ENCODE measurements at regions not wholly inside any gene's neighbourhood (a gene's known extent, or its start where the extent isn't known, plus 50 kb on each side); places are given as distances from the start of the nearest gene placed in this dataset.

DNA sequence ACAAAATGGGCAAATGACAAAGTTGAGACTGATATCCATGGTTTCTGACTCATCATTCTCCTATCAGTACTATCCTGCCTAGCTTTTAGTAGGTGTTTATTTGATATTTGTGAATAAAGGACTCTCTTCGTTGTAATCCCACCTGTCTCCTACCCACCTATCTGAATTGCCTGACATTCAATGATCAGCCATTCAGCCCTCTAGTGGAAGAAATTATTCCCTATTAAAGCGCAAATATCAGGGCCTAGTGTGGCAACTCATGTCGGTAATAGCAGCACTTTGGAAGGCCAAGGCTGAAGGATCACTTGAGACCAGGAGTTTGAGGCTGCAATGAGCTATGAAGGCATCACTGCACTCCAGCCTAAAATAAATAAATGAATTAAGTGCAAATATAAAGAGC, 195.7 kb upstream of the SETMAR start:
- H3K36me3 ChIP-seq (ENCODE audit: insufficient read depth, low read length, poor library complexity, severe bottlenecking): no peaks in the 10 kb centered on the region
- TF ChIP-seq EZH2 (IDR thresholded peaks at IDR 0.05; ENCODE audit: borderline replicate concordance, low read depth, low read length, poor library complexity, severe bottlenecking): no peak
- TF ChIP-seq, protein P1, sequence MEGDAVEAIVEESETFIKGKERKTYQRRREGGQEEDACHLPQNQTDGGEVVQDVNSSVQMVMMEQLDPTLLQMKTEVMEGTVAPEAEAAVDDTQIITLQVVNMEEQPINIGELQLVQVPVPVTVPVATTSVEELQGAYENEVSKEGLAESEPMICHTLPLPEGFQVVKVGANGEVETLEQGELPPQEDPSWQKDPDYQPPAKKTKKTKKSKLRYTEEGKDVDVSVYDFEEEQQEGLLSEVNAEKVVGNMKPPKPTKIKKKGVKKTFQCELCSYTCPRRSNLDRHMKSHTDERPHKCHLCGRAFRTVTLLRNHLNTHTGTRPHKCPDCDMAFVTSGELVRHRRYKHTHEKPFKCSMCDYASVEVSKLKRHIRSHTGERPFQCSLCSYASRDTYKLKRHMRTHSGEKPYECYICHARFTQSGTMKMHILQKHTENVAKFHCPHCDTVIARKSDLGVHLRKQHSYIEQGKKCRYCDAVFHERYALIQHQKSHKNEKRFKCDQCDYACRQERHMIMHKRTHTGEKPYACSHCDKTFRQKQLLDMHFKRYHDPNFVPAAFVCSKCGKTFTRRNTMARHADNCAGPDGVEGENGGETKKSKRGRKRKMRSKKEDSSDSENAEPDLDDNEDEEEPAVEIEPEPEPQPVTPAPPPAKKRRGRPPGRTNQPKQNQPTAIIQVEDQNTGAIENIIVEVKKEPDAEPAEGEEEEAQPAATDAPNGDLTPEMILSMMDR (conservative IDR thresholded peaks at IDR 0.05; ENCODE audit: low read depth, low read length): no peak
- CTCF ChIA-PET: no interaction called here
- H3K27me3 ChIP-seq (replicated peaks; ENCODE audit: insufficient read depth, low read depth, low read length, poor library complexity): no peaks in the 10 kb centered on the region
- POLR2A ChIA-PET (ENCODE audit: low non-redundant PET): no interaction called here
- H3K4me3 ChIP-seq (ENCODE audit: low read depth, low read length, poor library complexity, severe bottlenecking): no peak overlapping the region
- no peak overlapping the region for H3K27ac ChIP-seq (ENCODE audit: low read depth, low read length, poor library complexity, severe bottlenecking)
- BruUV-seq (replicated peaks): no TSS peak
- no peaks in the 10 kb centered on the region for H3K4me1 ChIP-seq (ENCODE audit: insufficient read depth, low read length, poor library complexity, severe bottlenecking)
- DNase-seq (ENCODE audit: low spot score): no peak
- peaks cover 12% of the 10 kb centered on the region for H3K9me3 ChIP-seq (ENCODE audit: low read depth, low read length, poor library complexity, severe bottlenecking)
- intact Hi-C loops (cut with micrococcal nuclease; ENCODE audit: unreplicated experiment): no loop called here

DNA sequence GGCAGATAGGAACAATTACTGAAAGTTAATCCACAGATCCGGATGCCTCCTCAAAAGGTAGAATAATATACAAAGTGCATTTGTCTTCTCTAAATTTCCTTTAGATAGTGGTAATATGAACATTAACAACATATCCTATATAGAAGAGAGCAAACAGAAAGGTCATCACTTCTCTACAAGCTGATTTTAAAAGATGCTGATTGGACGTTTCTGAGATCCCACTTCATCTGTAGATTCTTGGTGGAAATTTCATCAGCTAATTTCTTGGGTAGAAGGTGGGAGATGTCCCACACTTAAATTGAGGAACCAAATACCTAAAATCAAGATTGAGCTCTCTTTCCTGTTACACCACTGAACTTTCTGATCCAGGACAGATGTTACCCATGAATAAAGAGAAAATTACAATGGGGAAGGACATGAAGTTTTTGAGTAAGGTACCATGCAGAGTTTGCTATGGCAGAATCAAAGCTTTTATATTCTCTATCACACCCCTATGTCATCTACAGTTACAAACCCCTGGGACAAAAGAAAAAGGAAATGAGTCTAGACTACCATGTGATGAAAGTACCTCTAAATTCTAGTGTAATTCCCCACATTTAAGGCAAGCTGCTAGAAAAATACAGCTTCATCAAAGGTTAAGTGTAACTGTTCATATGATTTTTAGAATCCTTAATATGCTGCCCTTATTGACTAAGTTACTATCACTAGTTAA, 189.2 kb upstream of the SETMAR start:
- no peaks in the 10 kb centered on the region for H3K36me3 ChIP-seq (ENCODE audit: insufficient read depth, low read length, poor library complexity, severe bottlenecking)
- H3K27ac ChIP-seq (ENCODE audit: low read depth, low read length, poor library complexity, severe bottlenecking): no peak overlapping the region
- no peaks in the 10 kb centered on the region for H3K4me1 ChIP-seq (ENCODE audit: insufficient read depth, low read length, poor library complexity, severe bottlenecking)
- CTCF ChIA-PET: no interaction called here
- TF ChIP-seq, protein P1 (conservative IDR thresholded peaks at IDR 0.05; ENCODE audit: low read depth, low read length): no peak
- no peak for TF ChIP-seq EZH2 (IDR thresholded peaks at IDR 0.05; ENCODE audit: borderline replicate concordance, low read depth, low read length, poor library complexity, severe bottlenecking)
- POLR2A ChIA-PET (ENCODE audit: low non-redundant PET): no interaction called here
- no TSS peak for BruUV-seq (replicated peaks)
- DNase-seq (ENCODE audit: low spot score): no peak
- intact Hi-C loops (cut with micrococcal nuclease; ENCODE audit: unreplicated experiment): no loop called here
- no peaks in the 10 kb centered on the region for H3K27me3 ChIP-seq (replicated peaks; ENCODE audit: insufficient read depth, low read depth, low read length, poor library complexity)
- no peak overlapping the region for H3K4me3 ChIP-seq (ENCODE audit: low read depth, low read length, poor library complexity, severe bottlenecking)
- H3K9me3 ChIP-seq (ENCODE audit: low read depth, low read length, poor library complexity, severe bottlenecking): peaks cover 6% of the 10 kb centered on the region

DNA sequence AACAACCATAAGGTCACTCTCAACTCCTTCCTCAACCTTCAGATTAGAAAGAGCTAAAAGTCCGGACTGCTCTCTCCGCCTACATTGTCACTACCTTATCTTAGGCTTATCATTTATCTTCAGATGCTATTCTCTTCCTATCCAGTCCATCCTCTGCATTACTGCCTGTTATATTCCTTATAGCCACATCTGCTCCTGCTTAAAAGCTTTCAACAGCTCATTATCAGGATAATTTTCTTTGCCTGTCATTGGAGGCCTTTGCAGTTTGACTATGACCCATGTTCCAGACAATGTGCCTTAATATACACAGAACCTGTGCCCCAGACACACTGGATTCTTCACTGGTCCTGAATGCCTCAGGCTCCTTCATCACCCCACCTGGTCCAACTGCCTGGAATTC, 184.1 kb upstream of the SETMAR start:
- no peak for DNase-seq (ENCODE audit: low spot score)
- CTCF ChIA-PET: no interaction called here
- no peak overlapping the region for H3K27ac ChIP-seq (ENCODE audit: low read depth, low read length, poor library complexity, severe bottlenecking)
- no peaks in the 10 kb centered on the region for H3K27me3 ChIP-seq (replicated peaks; ENCODE audit: insufficient read depth, low read depth, low read length, poor library complexity)
- no peak overlapping the region for H3K4me3 ChIP-seq (ENCODE audit: low read depth, low read length, poor library complexity, severe bottlenecking)
- no peaks in the 10 kb centered on the region for H3K4me1 ChIP-seq (ENCODE audit: insufficient read depth, low read length, poor library complexity, severe bottlenecking)
- no TSS peak for BruUV-seq (replicated peaks)
- no peaks in the 10 kb centered on the region for H3K36me3 ChIP-seq (ENCODE audit: insufficient read depth, low read length, poor library complexity, severe bottlenecking)
- no peaks in the 10 kb centered on the region for H3K9me3 ChIP-seq (ENCODE audit: low read depth, low read length, poor library complexity, severe bottlenecking)
- intact Hi-C loops (cut with micrococcal nuclease; ENCODE audit: unreplicated experiment): no loop called here
- POLR2A ChIA-PET (ENCODE audit: low non-redundant PET): no interaction called here
- TF ChIP-seq EZH2 (IDR thresholded peaks at IDR 0.05; ENCODE audit: borderline replicate concordance, low read depth, low read length, poor library complexity, severe bottlenecking): no peak
- TF ChIP-seq, protein P1 (conservative IDR thresholded peaks at IDR 0.05; ENCODE audit: low read depth, low read length): no peak
